GM19025 (cell line): ENCODE measurements at regions not wholly inside any gene's neighbourhood (a gene's known extent, or its start where the extent isn't known, plus 50 kb on each side); places are given as distances from the start of the nearest gene placed in this dataset.

Experiments used
- ATAC-seq: cut with Tn5 transposase; IDR thresholded peaks from one replicate; pipeline ENCODE4 v1.9.1; 2021; ENCODE audit warnings: mild to moderate bottlenecking, low read depth, moderate library complexity; ENCODE audit not compliant: unreplicated experiment

DNA sequence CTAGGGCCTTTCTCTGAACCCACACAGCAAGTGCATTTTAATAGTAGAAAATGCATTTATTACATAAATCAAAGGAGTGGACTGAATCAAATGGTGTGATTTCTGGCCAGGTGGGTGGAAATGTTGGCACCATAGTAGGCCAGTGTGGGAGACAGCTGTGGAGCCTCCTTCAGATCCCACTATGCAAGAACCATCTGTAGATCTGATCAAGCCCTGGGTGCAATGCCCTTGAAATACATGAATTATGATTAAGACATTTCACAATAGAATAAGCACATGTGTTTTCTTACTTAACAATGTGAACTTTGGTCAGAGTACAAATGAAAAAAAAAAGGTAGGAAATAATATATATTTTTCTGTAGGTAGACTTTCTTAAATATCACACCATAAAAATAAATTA, 204.3 kb downstream of the PCDH7 start:
- ATAC-seq, result no peak

DNA sequence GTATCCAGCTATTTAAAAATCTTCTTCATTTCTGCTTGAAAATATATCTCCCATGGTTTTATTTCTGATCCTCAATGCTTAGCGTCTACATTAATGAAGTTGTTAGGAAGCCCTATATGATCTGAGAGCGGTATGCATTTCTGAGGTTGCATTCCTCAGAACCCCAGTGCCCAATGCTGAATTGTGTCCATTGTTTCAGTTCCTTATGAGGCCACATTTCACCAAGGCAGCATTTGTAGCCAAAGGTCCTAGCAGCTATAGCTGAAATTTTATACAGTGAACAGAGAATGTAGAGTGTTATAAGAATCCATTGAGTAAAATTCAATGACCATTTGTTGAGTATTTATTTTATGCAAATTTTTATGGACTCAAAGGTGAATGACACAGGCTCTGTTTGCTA, 209.5 kb downstream of the PCDH7 start:
- ATAC-seq, result no peak

GRCh38 chr4:30930276-30930675, 210.1 kb downstream of the PCDH7 start:
- no peak for ATAC-seq

DNA sequence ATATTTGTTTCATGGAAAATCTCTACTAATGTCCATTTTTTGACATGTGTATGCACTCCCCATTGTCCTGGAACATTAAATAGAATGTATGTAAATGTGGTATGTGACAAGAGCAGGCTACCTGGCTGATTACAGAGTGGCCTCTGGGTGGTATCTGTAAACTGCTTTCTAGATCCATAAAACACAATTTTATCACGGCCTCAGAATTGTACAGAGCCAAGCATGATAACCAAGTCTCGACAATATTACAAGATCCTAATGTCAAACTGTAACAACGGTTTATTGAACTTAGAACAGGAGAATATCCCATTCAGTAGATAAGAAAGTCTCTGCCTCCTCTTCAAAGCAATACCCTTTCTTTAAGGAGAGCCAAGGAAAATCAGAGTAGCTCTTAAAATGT, 212.4 kb downstream of the PCDH7 start:
- no peak for ATAC-seq

DNA sequence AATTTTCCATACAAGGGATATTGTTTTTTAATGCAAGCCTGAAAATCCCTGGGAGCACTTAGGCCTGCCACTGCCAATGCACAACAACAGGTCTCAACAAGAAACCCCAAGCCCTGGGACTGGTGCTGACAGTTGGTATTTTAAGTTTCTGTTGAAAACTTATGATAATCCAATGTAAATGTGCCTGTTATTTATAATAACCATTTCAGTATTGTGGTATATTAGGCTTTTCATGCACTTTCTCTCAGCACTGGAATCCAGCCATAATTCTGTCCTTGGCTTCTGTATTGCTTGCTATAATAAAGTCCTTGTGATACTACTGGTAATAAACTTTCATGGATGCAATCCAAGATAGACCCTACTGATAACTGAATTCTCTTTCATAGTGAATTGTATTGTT, 218.9 kb downstream of the PCDH7 start:
- no peak for ATAC-seq

GRCh38 chr4:30939684-30940083, 219.5 kb downstream of the PCDH7 start:
- no peak for ATAC-seq

DNA sequence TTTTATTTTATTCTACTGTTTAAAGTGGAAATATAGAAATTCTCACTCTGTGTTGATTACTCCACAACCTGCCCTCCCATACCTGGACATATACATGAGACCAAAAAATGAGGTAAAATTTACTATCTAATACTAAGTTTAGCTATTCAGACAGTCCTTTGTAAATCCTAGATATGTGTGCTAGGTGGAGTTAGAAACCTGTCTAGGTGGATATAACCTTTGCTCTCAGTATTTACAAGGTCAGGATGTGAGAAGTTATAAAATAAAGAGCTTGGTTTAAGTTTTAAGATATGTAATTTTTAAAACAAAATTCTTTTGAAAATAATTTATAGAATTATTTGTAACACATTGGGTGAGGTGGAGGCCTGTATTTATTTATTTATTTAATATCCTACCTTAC, 221.5 kb downstream of the PCDH7 start:
- ATAC-seq, result no peak

DNA sequence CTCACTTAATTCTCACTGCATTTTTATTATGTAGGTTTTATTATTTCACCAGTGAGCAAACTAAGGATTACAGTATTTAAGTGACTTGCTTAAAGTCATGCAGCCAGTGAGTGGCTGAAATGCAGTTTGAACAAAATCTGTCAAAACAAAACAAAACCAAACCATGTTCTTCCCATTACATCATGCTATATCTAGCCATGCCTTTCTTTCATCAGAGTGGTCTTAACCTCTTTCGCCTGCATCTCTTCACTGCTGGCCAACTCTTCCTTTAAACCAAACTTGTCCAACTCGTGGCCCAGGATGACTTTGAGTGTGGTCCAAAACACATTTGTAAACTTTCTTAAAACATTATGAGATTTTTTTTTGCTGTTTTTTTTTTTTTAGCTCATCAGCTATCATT, 223.2 kb downstream of the PCDH7 start:
- no peak for ATAC-seq

- no peak for ATAC-seq
Observed at GRCh38 chr4:30945586-30945985, 225.4 kb downstream of the PCDH7 start.

DNA sequence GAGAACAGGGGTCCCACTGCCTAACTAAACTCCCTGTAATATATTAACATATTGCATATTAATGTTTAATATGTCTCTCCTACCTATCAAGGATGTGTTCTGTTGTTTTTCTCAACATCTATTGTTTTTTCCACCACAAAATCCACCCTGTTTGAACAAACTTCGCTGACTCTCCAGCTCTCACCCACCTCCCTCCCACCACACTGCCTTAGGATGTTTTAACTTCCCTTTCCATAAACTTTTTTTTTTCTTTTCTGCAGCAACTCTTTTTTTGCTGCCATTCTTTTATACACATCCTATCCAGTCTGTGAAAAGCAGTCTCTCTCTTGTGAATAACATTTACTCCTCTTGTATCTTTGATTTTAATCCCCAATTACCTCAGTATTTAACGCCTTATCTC, 226.1 kb downstream of the PCDH7 start:
- ATAC-seq, result no peak

GRCh38 chr4:30948653-30949052, 228.5 kb downstream of the PCDH7 start:
- no peak for ATAC-seq

DNA sequence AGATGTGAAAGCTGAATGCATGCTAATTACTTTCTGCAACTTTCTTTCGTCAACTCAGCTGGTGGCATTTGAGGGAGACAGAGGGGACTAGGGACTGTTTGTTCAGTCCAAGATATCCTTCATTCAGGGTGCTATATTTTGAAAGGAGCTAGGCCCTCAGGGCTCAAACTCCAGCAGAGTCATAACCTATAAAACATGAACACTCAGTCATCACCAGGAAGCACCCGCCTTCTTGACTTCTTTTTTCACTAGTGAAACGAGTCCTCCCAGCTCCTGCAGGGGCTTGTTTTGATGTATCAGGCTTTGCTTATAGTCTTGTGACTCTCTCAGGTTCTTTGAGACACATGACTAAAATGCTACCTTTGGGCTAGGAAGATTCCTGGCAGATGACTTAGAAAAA, 230.6 kb downstream of the PCDH7 start:
- no peak for ATAC-seq

DNA sequence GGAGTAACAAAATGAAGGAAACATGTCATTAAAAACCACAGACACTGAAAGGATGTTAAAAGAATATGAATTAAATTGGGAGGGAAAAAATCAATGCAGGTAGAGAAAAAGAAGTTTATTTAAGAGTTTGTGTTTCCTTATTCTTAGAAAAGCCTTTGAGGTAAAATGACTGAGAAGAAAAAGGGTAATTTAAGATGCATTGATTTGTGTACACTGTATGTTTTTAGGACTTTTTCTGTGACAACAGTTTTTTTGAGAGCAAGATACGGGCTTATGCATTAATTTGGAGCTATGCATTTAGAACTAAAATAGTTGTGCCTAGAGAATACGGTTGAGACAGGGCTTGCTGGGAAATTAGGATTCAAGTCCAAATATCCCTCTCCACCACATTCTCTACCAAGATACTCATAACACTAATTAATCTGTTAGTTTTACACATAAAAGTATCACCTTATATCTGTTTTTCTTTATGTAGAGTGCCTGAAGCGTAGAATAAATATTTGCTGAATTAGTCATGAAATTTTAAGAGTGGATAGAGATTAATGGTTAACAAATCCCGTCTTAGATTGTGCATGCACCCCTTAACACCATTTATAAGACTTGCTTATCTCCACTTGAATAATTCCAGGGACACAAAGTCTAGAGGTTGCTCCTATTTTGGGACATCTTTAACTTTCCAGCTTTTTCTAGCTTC, 232.5 kb downstream of the PCDH7 start:
- ATAC-seq, result no peak

DNA sequence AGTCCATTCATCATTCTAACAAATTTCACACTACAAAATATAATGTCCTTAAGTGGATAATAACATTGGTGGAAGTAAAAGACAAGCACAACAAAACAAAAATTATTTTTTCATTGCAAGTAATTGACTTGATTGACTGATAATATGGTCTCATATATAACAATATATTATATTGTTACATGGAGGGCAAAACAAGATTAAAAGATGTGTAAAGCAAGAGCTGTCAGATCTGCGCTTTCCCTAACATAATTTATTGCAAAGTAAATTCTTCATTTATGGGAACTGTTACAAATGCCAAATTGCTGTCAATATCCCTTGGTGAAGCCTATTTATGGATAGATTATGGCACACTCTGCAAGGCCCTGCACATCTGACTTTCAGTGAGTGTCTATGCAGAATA, 233.6 kb downstream of the PCDH7 start:
- ATAC-seq, result no peak

DNA sequence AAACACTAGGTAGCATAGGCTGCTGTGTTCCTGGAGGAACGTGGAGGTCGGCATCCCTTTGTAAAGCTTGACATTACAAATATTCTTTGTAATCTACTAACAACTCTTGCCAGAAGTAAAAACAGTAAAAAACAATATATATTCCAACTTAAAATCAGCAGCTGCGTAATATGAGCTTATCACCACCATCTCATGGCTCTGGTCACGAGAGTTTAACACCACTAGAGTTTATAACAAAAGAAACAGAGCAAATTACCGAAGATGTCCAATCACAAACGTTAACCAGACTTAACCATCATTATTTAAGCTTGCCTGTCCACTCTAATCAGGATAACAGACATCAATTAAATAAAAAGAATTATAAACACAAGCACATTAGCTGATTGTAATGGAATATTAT, 236.7 kb downstream of the PCDH7 start:
- ATAC-seq, result no peak

- ATAC-seq, result no peak
Observed at GRCh38 chr4:30957706-30958105, 237.5 kb downstream of the PCDH7 start.

- no peak for ATAC-seq
Observed at GRCh38 chr4:30959781-30960485, 239.8 kb downstream of the PCDH7 start.

DNA sequence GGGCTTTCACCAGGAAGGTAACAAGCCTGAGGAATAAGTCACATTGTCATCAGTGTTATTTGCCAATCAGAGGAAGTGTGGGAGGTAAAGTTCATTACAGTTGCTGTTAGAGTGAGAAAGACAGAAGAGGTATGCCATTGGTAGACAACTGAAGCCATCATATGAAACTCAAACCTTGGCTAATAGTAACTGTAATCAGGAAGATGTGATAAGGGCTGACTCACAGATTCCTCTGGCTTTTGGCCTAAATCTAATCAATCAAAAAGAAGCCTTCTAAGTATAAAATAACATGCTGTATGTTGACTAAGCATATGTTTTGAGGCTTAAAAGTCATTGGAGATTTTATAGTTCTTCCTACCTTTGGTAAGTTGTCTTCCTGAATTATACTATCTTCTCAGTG, 242.8 kb downstream of the PCDH7 start:
- ATAC-seq, result no peak

DNA sequence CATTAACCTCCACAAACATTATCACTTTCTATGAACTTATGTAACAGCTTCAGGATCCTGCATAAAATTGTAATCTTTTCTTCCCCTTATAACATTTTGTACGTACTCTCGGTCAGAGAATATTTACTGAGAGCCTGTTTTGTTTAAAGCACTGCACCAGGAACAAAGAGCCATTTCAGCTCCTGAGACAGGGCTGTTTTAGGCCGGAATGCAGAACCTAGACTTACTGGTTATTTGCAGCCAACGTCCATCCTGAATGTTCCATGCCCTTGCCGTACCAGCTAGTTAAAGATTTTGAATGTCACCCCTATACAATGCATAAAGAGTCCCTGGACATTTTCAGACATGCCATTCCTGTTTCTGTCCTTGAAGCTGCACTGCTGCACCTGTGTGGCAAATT, 248.8 kb downstream of the PCDH7 start:
- ATAC-seq, result no peak

- no peak for ATAC-seq
Observed at GRCh38 chr4:30972542-30972941, 252.4 kb downstream of the PCDH7 start.

GRCh38 chr4:30973993-30974392, 253.8 kb downstream of the PCDH7 start:
- no peak for ATAC-seq

DNA sequence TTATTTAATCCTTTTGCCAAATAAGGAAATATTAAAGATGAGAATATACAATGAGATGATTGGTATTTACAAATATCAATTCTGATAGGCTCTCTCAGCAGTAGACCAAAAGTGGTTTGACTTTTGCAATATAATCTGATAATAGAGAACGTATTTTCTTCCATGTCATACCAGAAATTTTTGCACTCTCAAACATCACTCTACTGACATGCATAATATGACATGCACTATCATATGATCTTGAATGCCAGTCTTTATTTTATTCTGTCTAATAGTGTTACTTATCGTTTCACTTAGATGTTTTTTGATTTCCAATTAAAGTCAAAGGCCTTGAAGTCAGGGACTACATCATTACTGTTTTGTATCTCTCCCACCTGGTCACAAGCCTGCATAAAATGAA, 259.2 kb downstream of the PCDH7 start:
- no peak for ATAC-seq
